Nephron (organoid): ENCODE measurements at regions not wholly inside any gene's neighbourhood (a gene's known extent, or its start where the extent isn't known, plus 50 kb on each side); places are given as distances from the start of the nearest gene placed in this dataset.
"Not testable (repeated sequence)": the region's sequence is repeated elsewhere in the genome, so short reads cannot be mapped to it uniquely, and the experiment has no call there.

Source experiments
- H3K27ac Mint-ChIP-seq, 3 experiments: 2 replicates each; pipeline ENCODE4 v1.8.0; 2020; ENCODE audit warnings: mixed read lengths in 3 of 3, mild to moderate bottlenecking in 2 of 3, moderate library complexity in 1 of 3
- H3K27me3 Mint-ChIP-seq: 2 replicates; pipeline ENCODE4 v1.8.0; 2021; ENCODE audit warnings: low read depth, mild to moderate bottlenecking, moderate library complexity, mixed read lengths
- H3K36me3 Mint-ChIP-seq: 2 replicates; pipeline ENCODE4 v1.8.0; 2020; ENCODE audit warnings: low read depth, mixed read lengths
- H3K4me1 Mint-ChIP-seq: 2 replicates; pipeline ENCODE4 v1.8.0; 2020; ENCODE audit warnings: mixed read lengths
- H3K4me3 Mint-ChIP-seq, 3 experiments: 2 replicates each; pipeline ENCODE4 v1.8.0; 2020; ENCODE audit warnings: mild to moderate bottlenecking in 3 of 3, mixed read lengths in 3 of 3, moderate library complexity in 2 of 3
- H3K9me3 Mint-ChIP-seq: 2 replicates; pipeline ENCODE4 v1.8.0; 2020; ENCODE audit warnings: mixed read lengths
- TF ChIP-seq, protein P1 (sequence below), 3 experiments: fragments of 200-600 bp; sonication (generic); IDR thresholded peaks; one replicate each; pipeline ENCODE4 v1.5.0; 2021; ENCODE audit warnings: antibody characterized with exemption in 3 of 3; ENCODE audit not compliant: unreplicated experiment in 3 of 3

- H3K4me3 Mint-ChIP-seq = no peak overlapping the region
- TF ChIP-seq, protein P1, sequence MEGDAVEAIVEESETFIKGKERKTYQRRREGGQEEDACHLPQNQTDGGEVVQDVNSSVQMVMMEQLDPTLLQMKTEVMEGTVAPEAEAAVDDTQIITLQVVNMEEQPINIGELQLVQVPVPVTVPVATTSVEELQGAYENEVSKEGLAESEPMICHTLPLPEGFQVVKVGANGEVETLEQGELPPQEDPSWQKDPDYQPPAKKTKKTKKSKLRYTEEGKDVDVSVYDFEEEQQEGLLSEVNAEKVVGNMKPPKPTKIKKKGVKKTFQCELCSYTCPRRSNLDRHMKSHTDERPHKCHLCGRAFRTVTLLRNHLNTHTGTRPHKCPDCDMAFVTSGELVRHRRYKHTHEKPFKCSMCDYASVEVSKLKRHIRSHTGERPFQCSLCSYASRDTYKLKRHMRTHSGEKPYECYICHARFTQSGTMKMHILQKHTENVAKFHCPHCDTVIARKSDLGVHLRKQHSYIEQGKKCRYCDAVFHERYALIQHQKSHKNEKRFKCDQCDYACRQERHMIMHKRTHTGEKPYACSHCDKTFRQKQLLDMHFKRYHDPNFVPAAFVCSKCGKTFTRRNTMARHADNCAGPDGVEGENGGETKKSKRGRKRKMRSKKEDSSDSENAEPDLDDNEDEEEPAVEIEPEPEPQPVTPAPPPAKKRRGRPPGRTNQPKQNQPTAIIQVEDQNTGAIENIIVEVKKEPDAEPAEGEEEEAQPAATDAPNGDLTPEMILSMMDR (IDR thresholded peaks at IDR 0.05; ENCODE audit: unreplicated experiment in 3 of 3) = no peak
- H3K27ac Mint-ChIP-seq = no peak overlapping the region
- no peaks in the 10 kb centered on the region for H3K36me3 Mint-ChIP-seq
- no peaks in the 10 kb centered on the region for H3K9me3 Mint-ChIP-seq
- no peaks in the 10 kb centered on the region for H3K4me1 Mint-ChIP-seq
- no peaks in the 10 kb centered on the region for H3K27me3 Mint-ChIP-seq
These were observed 96.8 kb upstream of the RPRM start for GRCh38 chr2:153575171-153575853.

DNA sequence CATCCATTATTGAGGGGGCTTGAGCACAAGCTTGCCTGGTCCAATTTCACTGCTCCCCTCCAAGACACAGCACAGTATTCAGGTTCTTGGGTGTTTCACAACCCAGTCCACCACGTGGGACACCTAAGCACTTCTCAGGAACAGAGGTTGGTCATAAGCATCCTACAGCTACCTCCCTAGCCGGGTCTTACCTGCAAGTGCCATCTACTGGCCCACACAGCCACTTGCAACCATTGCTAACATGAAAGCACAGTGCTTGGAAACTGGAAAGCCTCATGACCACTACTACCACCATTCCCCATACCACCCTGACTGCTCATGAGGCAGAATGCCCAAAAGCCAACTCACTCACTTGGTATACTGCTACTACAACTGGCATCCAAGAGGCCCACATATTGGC is 105.7 kb upstream of the RPRM start:
- Mint-ChIP-seq H3K4me3 (no peak overlapping the region), H3K9me3 (peaks cover 25% of the 10 kb centered on the region), H3K36me3 (peaks cover 4% of the 10 kb centered on the region), H3K4me1 (no peaks in the 10 kb centered on the region), H3K27ac (no peak overlapping the region), H3K27me3 (no peaks in the 10 kb centered on the region)
- TF ChIP-seq, protein P1 (IDR thresholded peaks at IDR 0.05; ENCODE audit: unreplicated experiment in 3 of 3) = no peak

- no peak overlapping the region for H3K27ac Mint-ChIP-seq
- H3K4me3 Mint-ChIP-seq = no peak overlapping the region
- no peaks in the 10 kb centered on the region for H3K27me3 Mint-ChIP-seq
- no peaks in the 10 kb centered on the region for H3K4me1 Mint-ChIP-seq
- TF ChIP-seq, protein P1 (IDR thresholded peaks at IDR 0.05; ENCODE audit: unreplicated experiment in 3 of 3) = no peak
- H3K36me3 Mint-ChIP-seq = peaks cover 4% of the 10 kb centered on the region
- H3K9me3 Mint-ChIP-seq = peaks cover 54% of the 10 kb centered on the region
These were observed 109.8 kb upstream of the RPRM start for GRCh38 chr2:153588408-153588807.

DNA sequence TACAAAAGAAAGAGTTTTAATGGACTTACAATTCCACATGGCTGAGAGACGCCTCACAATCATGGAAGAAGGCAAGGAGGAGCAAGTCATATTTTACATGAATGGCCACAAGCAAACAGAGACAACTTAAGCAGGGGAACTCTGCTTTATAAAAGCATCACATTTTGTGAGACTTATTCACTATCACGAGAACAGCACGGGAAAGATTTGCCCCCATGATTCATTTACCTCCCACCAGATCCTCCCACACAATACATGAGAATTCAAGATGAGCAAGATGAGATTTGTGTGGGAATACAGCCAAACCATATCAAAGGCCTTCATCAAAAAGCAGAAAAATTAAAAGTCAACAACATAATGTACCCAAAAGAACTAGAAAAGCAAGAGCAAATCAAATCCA is 111.0 kb upstream of the RPRM start:
- no peak overlapping the region for H3K4me3 Mint-ChIP-seq
- H3K27ac Mint-ChIP-seq = no peak overlapping the region
- H3K4me1 Mint-ChIP-seq = no peaks in the 10 kb centered on the region
- H3K27me3 Mint-ChIP-seq = no peaks in the 10 kb centered on the region
- TF ChIP-seq, protein P1 (IDR thresholded peaks at IDR 0.05; ENCODE audit: unreplicated experiment in 3 of 3) = no peak
- peaks cover 56% of the 10 kb centered on the region for H3K9me3 Mint-ChIP-seq
- H3K36me3 Mint-ChIP-seq = peaks cover 4% of the 10 kb centered on the region

GRCh38 chr2:153593086-153593485 is 114.5 kb upstream of the RPRM start:
- not testable (repeated sequence) for H3K4me3 Mint-ChIP-seq, H3K27ac Mint-ChIP-seq

DNA sequence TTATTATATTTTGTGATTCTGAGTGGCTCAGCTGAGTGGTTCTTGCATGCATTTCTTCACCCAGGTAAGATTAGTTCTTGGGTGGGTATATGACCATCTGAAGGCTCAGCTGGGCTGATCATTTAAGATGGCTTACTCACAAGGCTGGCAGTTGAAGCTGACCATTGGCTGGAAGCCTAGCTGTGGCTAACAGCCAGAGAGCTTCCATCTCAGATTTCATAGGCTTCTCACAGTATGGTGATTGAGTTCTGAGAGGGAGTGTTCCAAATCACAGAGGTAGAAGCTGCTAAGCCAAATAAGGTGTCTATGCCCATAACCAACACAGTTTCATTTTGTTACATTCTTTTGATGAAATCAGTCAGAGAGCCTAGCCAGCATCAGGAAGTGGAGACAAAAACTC is 117.4 kb upstream of the RPRM start:
- TF ChIP-seq, protein P1 (IDR thresholded peaks at IDR 0.05; ENCODE audit: unreplicated experiment in 3 of 3) = no peak
- no peak overlapping the region for H3K4me3 Mint-ChIP-seq
- H3K9me3 Mint-ChIP-seq = peaks cover 18% of the 10 kb centered on the region
- H3K27ac Mint-ChIP-seq = no peak overlapping the region
- no peaks in the 10 kb centered on the region for H3K4me1 Mint-ChIP-seq
- no peaks in the 10 kb centered on the region for H3K36me3 Mint-ChIP-seq
- no peaks in the 10 kb centered on the region for H3K27me3 Mint-ChIP-seq

More at GRCh38 chr2:153593086-153593485, 114.5 kb upstream of the RPRM start:
- H3K36me3 Mint-ChIP-seq, H3K4me1 Mint-ChIP-seq, H3K27me3 Mint-ChIP-seq: not testable (repeated sequence)
- H3K9me3 Mint-ChIP-seq = peaks cover 36% of the 10 kb centered on the region
